ENCODE measurements at regions not wholly inside any gene's neighbourhood (a gene's known extent, or its start where the extent isn't known, plus 50 kb on each side); places are given as distances from the start of the nearest gene placed in this dataset.

GRCh38 chr12:43294916-43295315 lies 257.1 kb downstream of the ADAMTS20 start:
- H3K4me1 ChIP-seq (ENCODE audit: insufficient read depth, low read length): no peaks in the 10 kb centered on the region; the same call in 1 of the 2 replicates
- no peak overlapping the region for H3K27ac Mint-ChIP-seq
- no peak for TF ChIP-seq CTCF (conservative IDR thresholded peaks at IDR 0.05)

More at GRCh38 chr12:43294916-43295315, 257.1 kb downstream of the ADAMTS20 start:
- Histone ChIP-seq H3K4ac (ENCODE audit: low read depth, low read length) (no peak overlapping the region), H3K27ac (ENCODE audit: insufficient read length, low read depth, low read length) (no peak overlapping the region), H2AK5ac (ENCODE audit: insufficient read length, low read length) (no peak overlapping the region), H3K79me2 (ENCODE audit: insufficient read depth, low read length) (no peaks in the 10 kb centered on the region), H3K79me1 (ENCODE audit: insufficient read depth, low read depth, low read length, poor library complexity, severe bottlenecking) (no peaks in the 10 kb centered on the region), H2BK5ac (ENCODE audit: insufficient read length, low read length) (no peak overlapping the region), H2AFZ (ENCODE audit: low read length) (no peak overlapping the region), H2BK20ac (ENCODE audit: low read depth, low read length, poor library complexity, severe bottlenecking) (no peak overlapping the region), H3K27me3 (ENCODE audit: insufficient read depth, low read length) (no peaks in the 10 kb centered on the region), H2BK12ac (ENCODE audit: insufficient read length, low read depth, low read length) (no peak overlapping the region), H3K14ac (ENCODE audit: insufficient read depth, low read length) (no peak overlapping the region), H3K23me2 (ENCODE audit: insufficient read length, low read depth, low read length, poor library complexity, severe bottlenecking) (no peaks in the 10 kb centered on the region), H4K91ac (ENCODE audit: insufficient read length, low read depth, low read length) (no peak overlapping the region), H3K18ac (ENCODE audit: insufficient read length, low read depth, low read length) (no peak overlapping the region), H3K23ac (ENCODE audit: insufficient read length, low read depth, low read length) (no peak overlapping the region), H3K4me2 (ENCODE audit: insufficient read depth, insufficient read length, low read length) (no peak overlapping the region), H3K9ac (ENCODE audit: extremely low read depth, insufficient read length, low read length) (no peak overlapping the region), H4K8ac (replicated peaks; ENCODE audit: insufficient read length, low read depth, low read length) (no peak overlapping the region), H4K20me1 (ENCODE audit: control insufficient read depth, insufficient read depth, insufficient read length) (no peaks in the 10 kb centered on the region), H3T11ph (ENCODE audit: low read length) (no peak overlapping the region), H3K56ac (ENCODE audit: insufficient read length, low read depth, low read length) (no peak overlapping the region), H4K5ac (ENCODE audit: insufficient read length, low read depth, low read length) (no peak overlapping the region), H2BK120ac (ENCODE audit: low read depth, low read length, poor library complexity, severe bottlenecking) (no peak overlapping the region), H2BK15ac (ENCODE audit: low read depth, low read length) (no peak overlapping the region), H3K9me3 (ENCODE audit: control insufficient read depth, low read depth, low read length) (no peaks in the 10 kb centered on the region)
- peaks cover 8% of the 10 kb centered on the region in 2 experiments; a peak in 1 of 4 replicates for H3K4me1 Mint-ChIP-seq
- H3K4me3 Mint-ChIP-seq: no peak overlapping the region
- H3K9me3 Mint-ChIP-seq: peaks cover 3% of the 10 kb centered on the region in 2 experiments; a peak in 2 of 5 replicates
- H3K27me3 Mint-ChIP-seq (ENCODE audit: low read depth): no peaks in the 10 kb centered on the region
- H3K36me3 Mint-ChIP-seq (ENCODE audit: insufficient read depth in 1 of 3, low read depth in 3 of 3): no peaks in the 10 kb centered on the region; a peak in 2 of 7 replicates
- WGBS (ENCODE audit: extremely low coverage, insufficient read length, low lambda C conversion rate): no CpG with 5 or more reads among the region's 2 CpGs
- no peak for DNase-seq
